Endothelial cell of umbilical vein (primary cell): ENCODE measurements at regions not wholly inside any gene's neighbourhood (a gene's known extent, or its start where the extent isn't known, plus 50 kb on each side); places are given as distances from the start of the nearest gene placed in this dataset.

Source experiments
- BruUV-seq: library from RNA; stranded (reverse); fragments of 400-500 nt; replicated peaks from 2 replicates; lab custom pipeline; 2021; lab: Mats Ljungman, UMichigan
- CTCF ChIA-PET: fragments of 300-600, 350-600 bp; sonication (Branson Sonifier 250); formaldehyde crosslinking; loops from one replicate; lab custom pipeline; 2021; ENCODE audit warnings: antibody characterized with exemption, inconsistent platforms; lab: Charles Lee
- POLR2A ChIA-PET: fragments of 300-600, 350-600 bp; sonication (Branson Sonifier 250); formaldehyde crosslinking; loops from one replicate; lab custom pipeline; 2021; ENCODE audit warnings: antibody characterized with exemption, inconsistent platforms; lab: Charles Lee
- DNase-seq: peaks from one replicate; pipeline ENCODE4 v3.0.0-alpha.2; 2011; ENCODE audit warnings: low read depth, low spot score
- FAIRE-seq: peaks from 2 replicates; lab custom pipeline; 2011; peaks lifted over from hg19 to GRCh38; lab: Jason Lieb, UNC
- H2AFZ ChIP-seq: 2 replicates; pipeline ENCODE4 v1.6.0; 2012; ENCODE audit warnings: low read depth, low read length, control low read depth, inconsistent platforms
- H3K27ac ChIP-seq: 2 replicates; pipeline ENCODE4 v1.5.1; 2011; ENCODE audit warnings: low read depth, mild to moderate bottlenecking, control low read depth, low read length, moderate library complexity; ENCODE audit not compliant: insufficient read depth
- H3K27me3 ChIP-seq, 2 experiments: 2 replicates each; pipeline versions ENCODE4 v1.6.0 to v1.6.1; 2011; ENCODE audit warnings: low read length in 2 of 2, mixed read lengths in 1 of 2; ENCODE audit not compliant: control insufficient read depth in 2 of 2, insufficient read depth in 2 of 2
- H3K36me3 ChIP-seq, 2 experiments: 2 replicates in 1 of 2; 3 replicates in 1 of 2; pipeline ENCODE4 v1.5.1; 2011; ENCODE audit warnings: low read length in 2 of 2, mild to moderate bottlenecking in 1 of 2, moderate library complexity in 1 of 2; ENCODE audit not compliant: control insufficient read depth in 2 of 2, insufficient read depth in 2 of 2; ENCODE audit errors: extremely low read depth in 1 of 2
- H3K4me1 ChIP-seq: 3 replicates; pipeline ENCODE4 v1.5.1; 2011; ENCODE audit warnings: mild to moderate bottlenecking, low read length; ENCODE audit not compliant: control insufficient read depth, insufficient read depth; ENCODE audit errors: extremely low read depth
- H3K4me2 ChIP-seq: 2 replicates; pipeline ENCODE4 v1.6.1; 2011; ENCODE audit warnings: low read length, control low read depth, mixed read lengths; ENCODE audit not compliant: insufficient read depth
- H3K4me3 ChIP-seq, 3 experiments: fragments of 200-600 bp in 1 of 3; sonication (generic), shearing (Covaris generic) in 1 of 3; replicated peaks in 1 of 3; 2 replicates each; pipeline ENCODE4 v1.5.1; 2011 to 2016; ENCODE audit warnings: control low read depth in 3 of 3, low read length in 3 of 3, mild to moderate bottlenecking in 2 of 3, inconsistent platforms in 1 of 3, low read depth in 1 of 3, moderate library complexity in 1 of 3; ENCODE audit not compliant: insufficient read depth in 1 of 3
- H3K79me2 ChIP-seq: 2 replicates; pipeline ENCODE4 v1.6.0; 2012; ENCODE audit warnings: low read length, inconsistent platforms; ENCODE audit not compliant: control insufficient read depth, insufficient read depth
- H3K9ac ChIP-seq: replicated peaks from 2 replicates; pipeline ENCODE3; 2011; ENCODE audit warnings: low read length, control low read depth; ENCODE audit not compliant: insufficient read depth; ENCODE audit errors: extremely low read depth
- H3K9me1 ChIP-seq: replicated peaks from 3 replicates; pipeline ENCODE4 v1.6.0; 2011; ENCODE audit warnings: mild to moderate bottlenecking, low read length; ENCODE audit not compliant: control insufficient read depth, insufficient read depth; ENCODE audit errors: extremely low read depth
- H3K9me3 ChIP-seq: replicated peaks from 2 replicates; pipeline ENCODE4 v1.5.1; 2012; ENCODE audit warnings: low read length, inconsistent platforms; ENCODE audit not compliant: control insufficient read depth, insufficient read depth
- H4K20me1 ChIP-seq: replicated peaks from 2 replicates; pipeline ENCODE3; 2011; ENCODE audit warnings: mild to moderate bottlenecking, low read length; ENCODE audit not compliant: control insufficient read depth, insufficient read depth; ENCODE audit errors: extremely low read depth
- EZH2 ChIP-seq: IDR thresholded peaks from 2 replicates; pipeline ENCODE4 v1.6.1; 2012; ENCODE audit warnings: borderline replicate concordance, low read depth, mild to moderate bottlenecking, moderate library complexity, low read length, inconsistent platforms; ENCODE audit not compliant: severe bottlenecking
- FOS ChIP-seq: IDR thresholded peaks from 2 replicates; pipeline ENCODE4 v1.6.1; 2011; ENCODE audit warnings: mild to moderate bottlenecking, low read length, moderate library complexity, borderline replicate concordance; ENCODE audit not compliant: insufficient read depth
- GATA2 ChIP-seq: IDR thresholded peaks from 2 replicates; pipeline ENCODE4 v1.7.0; 2011; ENCODE audit warnings: low read depth, mild to moderate bottlenecking, moderate library complexity, mixed read lengths, low read length; ENCODE audit not compliant: insufficient read length, insufficient read depth
- JUN ChIP-seq: IDR thresholded peaks from 2 replicates; pipeline ENCODE4 v1.6.1; 2011; ENCODE audit warnings: borderline replicate concordance, low read depth; ENCODE audit not compliant: insufficient read length, insufficient read depth
- MYC ChIP-seq: IDR thresholded peaks from one replicate; pipeline ENCODE4 v1.6.1; 2011; ENCODE audit warnings: mild to moderate bottlenecking, low read depth, low read length
- POLR2A ChIP-seq: IDR thresholded peaks from 2 replicates; pipeline ENCODE4 v1.6.1; 2012; ENCODE audit warnings: low read depth, mild to moderate bottlenecking, control low read depth, low read length
- POLR2AphosphoS5 ChIP-seq: IDR thresholded peaks from 2 replicates; pipeline ENCODE4 v1.6.1; 2012; ENCODE audit warnings: low read depth, mild to moderate bottlenecking, control low read depth, low read length, moderate library complexity; ENCODE audit not compliant: insufficient read depth
- dilution Hi-C: fragments of 300-500 bp; cut with MboI; formaldehyde crosslinking; loops from one replicate; pipeline ENCODE4 v1.15.0; 2019; ENCODE audit warnings: low sequenced_read_pairs; ENCODE audit not compliant: extremely low pct_ligation_motif_present
- intact Hi-C: fragments of 100-400 bp; cut with micrococcal nuclease; formaldehyde crosslinking; loops from one replicate; pipeline ENCODE4 v1.10.0; 2022
- TF ChIP-seq, protein P1 (sequence below): IDR thresholded peaks from 2 replicates; pipeline ENCODE4 v1.6.1; 2011; ENCODE audit not compliant: insufficient read depth, insufficient read length
- TF ChIP-seq, protein P2 (sequence below), 2 donors: IDR thresholded peaks; 1 replicate in 1 of 2; 2 replicates in 1 of 2; pipeline ENCODE4 v1.5.1; 2011; ENCODE audit warnings: low read length in 2 of 2, mild to moderate bottlenecking in 2 of 2, moderate library complexity in 2 of 2, control low read depth in 1 of 2, inconsistent platforms in 1 of 2, low read depth in 1 of 2; ENCODE audit not compliant: insufficient read depth in 1 of 2; ENCODE audit errors: extremely low read depth in 1 of 2

DNA sequence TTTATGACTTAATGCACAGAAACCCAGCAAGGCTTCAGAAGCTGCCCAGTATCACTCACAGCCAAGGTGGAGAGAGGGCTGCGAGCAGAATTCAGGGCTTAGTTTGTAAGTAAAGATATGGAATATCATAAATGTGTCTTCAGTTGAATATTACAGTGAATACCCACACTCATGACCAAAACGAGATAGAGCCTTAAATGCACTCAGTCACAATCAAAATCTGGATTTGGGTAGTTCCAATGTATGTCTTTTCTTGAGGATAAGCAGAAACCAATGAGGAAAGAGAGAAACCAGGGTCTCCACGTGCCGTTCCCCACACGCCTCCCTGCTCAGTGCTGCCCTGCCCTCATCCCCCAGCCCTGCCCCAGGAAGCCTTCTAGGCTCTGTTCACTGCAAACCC lies 94.9 kb downstream of the ZIC5 start:
- no peak overlapping the region for H3K4me3 ChIP-seq
- CTCF ChIA-PET: interaction anchor here (0.7 kb wide), 1 partner anchor 471 kb away, joined by 5 read pairs; no protein-coding TSS in a partner anchor
- H3K9me1 ChIP-seq: no peaks in the 10 kb centered on the region
- peaks cover 16 to 20% of the 10 kb centered on the region in 2 experiments for H3K27me3 ChIP-seq
- dilution Hi-C loops (no loop called here), intact Hi-C loops (no loop called here)
- H3K79me2 ChIP-seq: no peaks in the 10 kb centered on the region
- no peak overlapping the region for H3K9ac ChIP-seq
- TF ChIP-seq, protein P1, sequence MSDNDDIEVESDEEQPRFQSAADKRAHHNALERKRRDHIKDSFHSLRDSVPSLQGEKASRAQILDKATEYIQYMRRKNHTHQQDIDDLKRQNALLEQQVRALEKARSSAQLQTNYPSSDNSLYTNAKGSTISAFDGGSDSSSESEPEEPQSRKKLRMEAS: no peak
- TF ChIP-seq EZH2 (no peak), MYC (no peak), FOS (no peak), JUN (no peak), GATA2 (no peak), POLR2A (no peak), POLR2AphosphoS5 (no peak)
- TF ChIP-seq, protein P2, sequence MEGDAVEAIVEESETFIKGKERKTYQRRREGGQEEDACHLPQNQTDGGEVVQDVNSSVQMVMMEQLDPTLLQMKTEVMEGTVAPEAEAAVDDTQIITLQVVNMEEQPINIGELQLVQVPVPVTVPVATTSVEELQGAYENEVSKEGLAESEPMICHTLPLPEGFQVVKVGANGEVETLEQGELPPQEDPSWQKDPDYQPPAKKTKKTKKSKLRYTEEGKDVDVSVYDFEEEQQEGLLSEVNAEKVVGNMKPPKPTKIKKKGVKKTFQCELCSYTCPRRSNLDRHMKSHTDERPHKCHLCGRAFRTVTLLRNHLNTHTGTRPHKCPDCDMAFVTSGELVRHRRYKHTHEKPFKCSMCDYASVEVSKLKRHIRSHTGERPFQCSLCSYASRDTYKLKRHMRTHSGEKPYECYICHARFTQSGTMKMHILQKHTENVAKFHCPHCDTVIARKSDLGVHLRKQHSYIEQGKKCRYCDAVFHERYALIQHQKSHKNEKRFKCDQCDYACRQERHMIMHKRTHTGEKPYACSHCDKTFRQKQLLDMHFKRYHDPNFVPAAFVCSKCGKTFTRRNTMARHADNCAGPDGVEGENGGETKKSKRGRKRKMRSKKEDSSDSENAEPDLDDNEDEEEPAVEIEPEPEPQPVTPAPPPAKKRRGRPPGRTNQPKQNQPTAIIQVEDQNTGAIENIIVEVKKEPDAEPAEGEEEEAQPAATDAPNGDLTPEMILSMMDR (IDR thresholded peaks at IDR 0.05; ENCODE audit: extremely low read depth in 1 of 2, insufficient read depth in 1 of 2, low read depth in 1 of 2, low read length in 2 of 2): no peak
- H3K36me3 ChIP-seq: no peaks in the 10 kb centered on the region
- no peak overlapping the region for H3K4me2 ChIP-seq
- no peaks in the 10 kb centered on the region for H3K4me1 ChIP-seq
- H3K27ac ChIP-seq: no peak overlapping the region
- BruUV-seq: no TSS peak
- DNase-seq: no peak
- no peaks in the 10 kb centered on the region for H3K9me3 ChIP-seq
- POLR2A ChIA-PET: interaction anchor here (0.7 kb wide), 2 partner anchors 17 to 21 kb away, joined by 7 read pairs; no protein-coding TSS in a partner anchor
- FAIRE-seq: no peak
- H2AFZ ChIP-seq: no peak overlapping the region
- H4K20me1 ChIP-seq: no peaks in the 10 kb centered on the region
